Left ventricle myocardium inferior (tissue), 1 donor: ENCODE measurements at regions not wholly inside any gene's neighbourhood (a gene's known extent, or its start where the extent isn't known, plus 50 kb on each side); places are given as distances from the start of the nearest gene placed in this dataset.

Experiments
- DNase-seq: peaks from one replicate; pipeline ENCODE4 v3.0.0-alpha.2; 2020
- H3K27ac ChIP-seq: fragments of 200-600 bp; replicated peaks from 2 replicates; pipeline ENCODE4 v1.8.0; 2021
- H3K27me3 ChIP-seq: fragments of 200-600 bp; 2 replicates; pipeline ENCODE4 v1.8.0; 2021; ENCODE audit warnings: low read depth
- H3K36me3 ChIP-seq: fragments of 200-600 bp; 2 replicates; pipeline ENCODE4 v1.8.0; 2021
- H3K4me1 ChIP-seq: fragments of 200-600 bp; 2 replicates; pipeline ENCODE4 v1.8.0; 2021
- H3K4me3 ChIP-seq: fragments of 200-600 bp; 2 replicates; pipeline ENCODE4 v1.8.0; 2021; ENCODE audit warnings: mild to moderate bottlenecking, moderate library complexity
- H3K9me3 ChIP-seq: fragments of 200-600 bp; replicated peaks from 2 replicates; pipeline ENCODE4 v1.8.0; 2021
- CTCF ChIP-seq: fragments of 200-600 bp; IDR thresholded peaks from 2 replicates; pipeline ENCODE4 v1.8.0; 2021; ENCODE audit warnings: antibody characterized with exemption, mild to moderate bottlenecking, borderline replicate concordance
- intact Hi-C: fragments of 100-400 bp; cut with micrococcal nuclease; formaldehyde crosslinking; loops from one replicate; pipeline ENCODE4 v1.11.0; 2022
- donor health status: DM: no; HTN: yes; CAD: no; lungs with severe emphysema.

- TF ChIP-seq CTCF: no peak
- no peak for DNase-seq
- Histone ChIP-seq H3K4me3 (no peak overlapping the region), H3K9me3 (no peaks in the 10 kb centered on the region), H3K4me1 (peaks cover 18% of the 10 kb centered on the region), H3K27ac (peak overlapping the region; percentile 73), H3K27me3 (no peaks in the 10 kb centered on the region), H3K36me3 (no peaks in the 10 kb centered on the region)
- intact Hi-C loops: no loop called here
Observed at GRCh38 chr15:93495799-93496637, 407.0 kb upstream of the RGMA start.

DNA sequence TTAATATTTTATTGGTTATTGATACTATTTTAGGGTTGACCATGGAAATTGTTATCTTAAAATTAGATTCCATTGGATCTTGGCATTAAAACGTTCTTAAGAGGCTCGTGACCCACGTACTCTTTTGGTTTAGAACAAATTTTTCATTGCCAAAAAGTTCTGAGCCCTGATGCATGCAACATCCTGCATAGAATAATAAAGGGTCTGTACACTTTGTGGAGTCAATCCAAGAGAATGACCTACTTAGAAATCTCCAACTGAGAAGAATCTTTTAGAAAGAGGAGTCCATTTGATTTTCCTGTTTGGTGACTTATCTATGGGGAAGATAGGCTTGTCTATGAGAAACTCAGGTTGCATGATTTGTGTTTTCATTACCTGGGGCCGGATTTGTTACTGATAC is 404.2 kb upstream of the RGMA start:
- TF ChIP-seq CTCF: no peak
- no peaks in the 10 kb centered on the region for H3K36me3 ChIP-seq
- H3K27ac ChIP-seq: no peak overlapping the region
- no peaks in the 10 kb centered on the region for H3K9me3 ChIP-seq
- H3K4me3 ChIP-seq: no peak overlapping the region
- intact Hi-C loops: no loop called here
- H3K4me1 ChIP-seq: peaks cover 26% of the 10 kb centered on the region
- H3K27me3 ChIP-seq: no peaks in the 10 kb centered on the region
- no peak for DNase-seq

DNA sequence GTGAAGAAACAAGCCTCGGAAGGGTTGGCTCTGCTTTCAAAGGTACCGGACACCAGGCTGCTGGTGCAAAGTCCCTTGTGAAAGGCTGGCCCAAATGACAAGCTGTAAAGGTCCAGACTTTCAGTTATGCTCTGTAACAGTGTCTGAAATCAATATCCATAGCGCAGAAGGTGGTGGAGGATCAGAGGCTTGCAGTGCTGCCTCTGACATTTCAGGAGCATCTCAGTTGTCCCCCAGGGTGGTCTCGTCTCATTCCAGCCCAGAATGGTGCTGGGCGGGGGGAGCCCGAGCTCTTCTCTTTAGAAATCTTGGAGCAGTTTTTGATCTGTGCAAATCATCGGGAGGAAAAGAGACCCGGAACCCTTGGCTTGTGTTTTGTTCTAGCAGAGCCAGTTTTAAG is 402.3 kb upstream of the RGMA start:
- H3K4me1 ChIP-seq: peaks cover 30% of the 10 kb centered on the region
- intact Hi-C loops: no loop called here
- DNase-seq: no peak
- H3K4me3 ChIP-seq: no peak overlapping the region
- TF ChIP-seq CTCF: no peak
- no peaks in the 10 kb centered on the region for H3K9me3 ChIP-seq
- H3K27me3 ChIP-seq: no peaks in the 10 kb centered on the region
- no peaks in the 10 kb centered on the region for H3K36me3 ChIP-seq
- H3K27ac ChIP-seq: no peak overlapping the region

GRCh38 chr15:93488296-93488713 is 399.3 kb upstream of the RGMA start:
- H3K27ac ChIP-seq: peak overlapping the region; percentile 54
- no peaks in the 10 kb centered on the region for H3K27me3 ChIP-seq
- H3K36me3 ChIP-seq: no peaks in the 10 kb centered on the region
- no peak for TF ChIP-seq CTCF
- intact Hi-C loops: no loop called here
- H3K9me3 ChIP-seq: no peaks in the 10 kb centered on the region
- H3K4me1 ChIP-seq: peaks cover 29% of the 10 kb centered on the region
- no peak overlapping the region for H3K4me3 ChIP-seq
- no peak for DNase-seq

DNA sequence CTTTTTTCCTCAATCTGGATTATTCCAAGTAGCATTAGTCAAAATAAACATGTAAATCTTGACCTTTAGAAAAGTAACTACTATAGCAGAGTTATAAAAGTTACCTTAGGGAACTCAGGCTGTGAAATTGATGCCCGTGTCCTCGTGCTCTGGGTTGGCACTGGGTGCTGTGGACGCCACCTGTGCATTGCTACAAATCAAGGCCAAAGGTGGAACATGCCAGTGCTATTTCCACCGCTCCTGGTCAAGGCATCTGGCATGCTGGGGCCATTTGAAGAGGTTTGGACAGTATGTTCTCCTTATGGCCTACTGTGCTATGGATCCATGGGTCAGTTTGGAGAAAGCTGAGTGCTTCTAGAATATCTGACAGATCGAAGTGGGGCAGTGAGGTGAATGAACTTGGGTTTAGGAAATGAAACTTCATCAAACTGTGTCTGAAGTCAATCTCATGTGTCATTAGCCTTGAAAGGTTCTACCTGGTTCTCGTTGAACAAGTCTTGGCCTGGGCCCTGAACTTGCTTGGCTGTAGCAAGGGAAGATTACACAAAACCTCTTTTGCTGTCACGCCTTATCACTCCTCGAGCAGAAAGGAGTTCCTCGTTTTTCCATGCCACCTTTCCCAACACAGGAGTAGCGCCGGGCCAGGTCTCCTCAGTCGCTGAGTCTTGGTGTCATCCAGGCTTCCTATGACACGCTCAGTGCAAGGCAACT is 397.6 kb upstream of the RGMA start:
- TF ChIP-seq CTCF: no peak
- intact Hi-C loops: no loop called here
- H3K27me3 ChIP-seq: no peaks in the 10 kb centered on the region

More for the DNA sequence above, 397.6 kb upstream of the RGMA start:
- Histone ChIP-seq H3K9me3 (no peaks in the 10 kb centered on the region), H3K4me3 (no peak overlapping the region), H3K27ac (peak overlapping the region; percentile 75), H3K4me1 (peaks cover 29% of the 10 kb centered on the region), H3K36me3 (no peaks in the 10 kb centered on the region)
- DNase-seq: no peak
